ENCODE measurements at regions not wholly inside any gene's neighbourhood (a gene's known extent, or its start where the extent isn't known, plus 50 kb on each side); places are given as distances from the start of the nearest gene placed in this dataset.
A peak's percentile ranks its signal among the peaks of the same experiment; 100 is the strongest.
"Not testable (repeated sequence)": the region's sequence is repeated elsewhere in the genome, so short reads cannot be mapped to it uniquely, and the experiment has no call there.

GRCh38 chr12:74166096-74166495 is 371.5 kb upstream of the ATXN7L3B start:
- Histone ChIP-seq H3K27ac (no peak overlapping the region), H3K4me3 (no peak overlapping the region), H3K9me3 (no peaks in the 10 kb centered on the region), H3K36me3 (no peaks in the 10 kb centered on the region), H3K27me3 (no peaks in the 10 kb centered on the region), H3K4me1 (no peaks in the 10 kb centered on the region)
- no peak for DNase-seq (ENCODE audit: low spot score in 2 of 2)
- TF ChIP-seq, protein P1, sequence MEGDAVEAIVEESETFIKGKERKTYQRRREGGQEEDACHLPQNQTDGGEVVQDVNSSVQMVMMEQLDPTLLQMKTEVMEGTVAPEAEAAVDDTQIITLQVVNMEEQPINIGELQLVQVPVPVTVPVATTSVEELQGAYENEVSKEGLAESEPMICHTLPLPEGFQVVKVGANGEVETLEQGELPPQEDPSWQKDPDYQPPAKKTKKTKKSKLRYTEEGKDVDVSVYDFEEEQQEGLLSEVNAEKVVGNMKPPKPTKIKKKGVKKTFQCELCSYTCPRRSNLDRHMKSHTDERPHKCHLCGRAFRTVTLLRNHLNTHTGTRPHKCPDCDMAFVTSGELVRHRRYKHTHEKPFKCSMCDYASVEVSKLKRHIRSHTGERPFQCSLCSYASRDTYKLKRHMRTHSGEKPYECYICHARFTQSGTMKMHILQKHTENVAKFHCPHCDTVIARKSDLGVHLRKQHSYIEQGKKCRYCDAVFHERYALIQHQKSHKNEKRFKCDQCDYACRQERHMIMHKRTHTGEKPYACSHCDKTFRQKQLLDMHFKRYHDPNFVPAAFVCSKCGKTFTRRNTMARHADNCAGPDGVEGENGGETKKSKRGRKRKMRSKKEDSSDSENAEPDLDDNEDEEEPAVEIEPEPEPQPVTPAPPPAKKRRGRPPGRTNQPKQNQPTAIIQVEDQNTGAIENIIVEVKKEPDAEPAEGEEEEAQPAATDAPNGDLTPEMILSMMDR (IDR thresholded peaks at IDR 0.05), result no peak
- WGBS, result 86% methylated on average over 2 of the region's 2 CpGs

GRCh38 chr12:74169607-74170006 is 368.0 kb upstream of the ATXN7L3B start:
- TF ChIP-seq, protein P1 (IDR thresholded peaks at IDR 0.05), result no peak
- no peak for TF ChIP-seq POLR2AphosphoS5 (IDR thresholded peaks at IDR 0.05)
- no peak for TF ChIP-seq EP300 (IDR thresholded peaks at IDR 0.05)
- TF ChIP-seq POLR2A (IDR thresholded peaks at IDR 0.05), result no peak
- H3K36me3 ChIP-seq, result no peaks in the 10 kb centered on the region
- no peak overlapping the region for H3K27ac ChIP-seq
- no peaks in the 10 kb centered on the region for H3K4me1 ChIP-seq
- no peak for DNase-seq (ENCODE audit: low spot score in 2 of 2)
- H3K27me3 ChIP-seq, result no peaks in the 10 kb centered on the region
- H3K9me3 ChIP-seq, result no peaks in the 10 kb centered on the region
- 79% methylated on average over 2 of the region's 2 CpGs for WGBS
- H3K4me3 ChIP-seq, result no peak overlapping the region

GRCh38 chr12:74170645-74171477 is 366.8 kb upstream of the ATXN7L3B start:
- TF ChIP-seq POLR2AphosphoS5 (IDR thresholded peaks at IDR 0.05) (no peak), EP300 (IDR thresholded peaks at IDR 0.05) (no peak)
- TF ChIP-seq, protein P1 (IDR thresholded peaks at IDR 0.05), result no peak
- H3K36me3 ChIP-seq, result no peaks in the 10 kb centered on the region
- H3K27me3 ChIP-seq, result no peaks in the 10 kb centered on the region
- peak in 1 of 2 donors; percentile 53 for DNase-seq (ENCODE audit: low spot score in 2 of 2)
- 94% methylated on average over 42 of the region's 42 CpGs for WGBS
- no peak overlapping the region for H3K4me3 ChIP-seq
- H3K9me3 ChIP-seq, result peaks cover 5% of the 10 kb centered on the region
- H3K27ac ChIP-seq, result no peak overlapping the region
- H3K4me1 ChIP-seq, result no peaks in the 10 kb centered on the region

GRCh38 chr12:74171478-74171909 is 366.1 kb upstream of the ATXN7L3B start:
- Histone ChIP-seq H3K27me3 (no peaks in the 10 kb centered on the region), H3K4me3 (no peak overlapping the region), H3K27ac (no peak overlapping the region), H3K4me1 (no peaks in the 10 kb centered on the region), H3K9me3 (peaks cover 5% of the 10 kb centered on the region), H3K36me3 (no peaks in the 10 kb centered on the region)
- TF ChIP-seq EP300 (IDR thresholded peaks at IDR 0.05), result no peak
- TF ChIP-seq POLR2A (IDR thresholded peaks at IDR 0.05), result no peak
- TF ChIP-seq, protein P1 (IDR thresholded peaks at IDR 0.05), result no peak
- TF ChIP-seq POLR2AphosphoS5 (IDR thresholded peaks at IDR 0.05), result no peak
- no peak for DNase-seq (ENCODE audit: low spot score in 2 of 2)
- WGBS, result 89% methylated on average over 19 of the region's 19 CpGs

GRCh38 chr12:74174961-74175360 is 362.7 kb upstream of the ATXN7L3B start:
- H3K4me3 ChIP-seq; H3K27ac ChIP-seq; H3K4me1 ChIP-seq; H3K36me3 ChIP-seq; H3K9me3 ChIP-seq; DNase-seq (ENCODE audit: low spot score in 2 of 2); H3K27me3 ChIP-seq: not testable (repeated sequence)
- WGBS, result 82% methylated on average over 4 of the region's 4 CpGs

DNA sequence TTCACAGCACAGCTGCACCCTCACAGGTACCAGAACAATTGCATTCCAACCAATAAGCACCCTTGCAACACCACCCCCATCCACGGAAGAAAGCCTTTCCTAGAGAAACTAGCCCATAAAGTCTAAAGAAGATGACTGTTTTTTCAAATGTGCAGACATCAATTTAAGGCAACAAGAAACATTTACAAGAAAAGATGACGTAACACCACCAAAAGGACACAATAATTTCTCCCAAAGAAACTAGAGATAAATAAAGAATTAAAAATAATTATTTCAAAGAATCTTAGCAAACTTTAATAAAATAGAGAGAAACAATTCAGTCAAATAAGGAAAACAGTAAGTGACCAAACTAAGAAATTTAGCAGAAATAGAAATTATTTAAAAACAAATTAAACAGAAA is 352.3 kb upstream of the ATXN7L3B start:
- H3K27me3 ChIP-seq, result no peaks in the 10 kb centered on the region
- DNase-seq (ENCODE audit: low spot score in 2 of 2), result no peak
- H3K36me3 ChIP-seq, result no peaks in the 10 kb centered on the region
- no peaks in the 10 kb centered on the region for H3K4me1 ChIP-seq
- WGBS, result 91% methylated on average over 2 of the region's 2 CpGs
- no peaks in the 10 kb centered on the region for H3K9me3 ChIP-seq
- H3K27ac ChIP-seq, result no peak overlapping the region
- no peak overlapping the region for H3K4me3 ChIP-seq
- TF ChIP-seq, protein P1 (IDR thresholded peaks at IDR 0.05), result no peak
- no peak for TF ChIP-seq POLR2A (IDR thresholded peaks at IDR 0.05)

All from suprapubic skin (tissue), 4 donors.